HEK293T (cell line): ENCODE measurements at regions not wholly inside any gene's neighbourhood (a gene's known extent, or its start where the extent isn't known, plus 50 kb on each side); places are given as distances from the start of the nearest gene placed in this dataset.

Experiments
- CTCF ChIA-PET: fragments of 350-600 bp; formaldehyde crosslinking; extraction: SDS; loops from one replicate; lab custom pipeline; 2021; ENCODE audit warnings: antibody characterized with exemption, inconsistent platforms; lab: Yijun Ruan, JAX
- POLR2A ChIA-PET: fragments of 350-600 bp; formaldehyde crosslinking; extraction: SDS; loops from one replicate; lab custom pipeline; 2020; ENCODE audit warnings: antibody characterized with exemption, inconsistent platforms; lab: Yijun Ruan, JAX
- DNase-seq: peaks from one replicate; pipeline ENCODE4 v3.0.0; 2012; ENCODE audit warnings: mixed read lengths; ENCODE audit errors: extremely low spot score
- ARNT ChIP-seq: fragments of 450-650 bp; IDR thresholded peaks from 2 replicates; pipeline ENCODE4 v1.6.1; 2017; ENCODE audit warnings: mild to moderate bottlenecking
- BHLHE40 ChIP-seq: fragments of 450-650 bp; IDR thresholded peaks from 2 replicates; pipeline ENCODE4 v1.6.1; 2016; ENCODE audit warnings: mild to moderate bottlenecking, moderate library complexity, borderline replicate concordance
- CTBP1 ChIP-seq: fragments of 450-650 bp; IDR thresholded peaks from 2 replicates; pipeline ENCODE4 v1.6.1; 2016; ENCODE audit warnings: borderline replicate concordance
- ELF4 ChIP-seq: fragments of 450-650 bp; IDR thresholded peaks from 2 replicates; pipeline ENCODE4 v1.6.1; 2017; ENCODE audit warnings: antibody characterized with exemption
- FOXA1 ChIP-seq: fragments of 450-650 bp; IDR thresholded peaks from 2 replicates; pipeline ENCODE4 v1.6.1; 2016; ENCODE audit warnings: mild to moderate bottlenecking
- FOXK2 ChIP-seq: fragments of 450-650 bp; IDR thresholded peaks from 2 replicates; pipeline ENCODE4 v1.6.1; 2016; ENCODE audit warnings: mild to moderate bottlenecking
- FOXM1 ChIP-seq: fragments of 450-650 bp; IDR thresholded peaks from 2 replicates; pipeline ENCODE4 v1.6.1; 2017; ENCODE audit warnings: mild to moderate bottlenecking, borderline replicate concordance
- HDGF ChIP-seq: fragments of 450-650 bp; IDR thresholded peaks from 2 replicates; pipeline ENCODE4 v1.6.1; 2017; ENCODE audit warnings: antibody characterized with exemption, borderline replicate concordance
- L3MBTL2 ChIP-seq: fragments of 450-650 bp; conservative IDR thresholded peaks from 2 replicates; pipeline ENCODE4 v1.6.1; 2016; ENCODE audit warnings: mild to moderate bottlenecking
- LEF1 ChIP-seq: fragments of 450-650 bp; IDR thresholded peaks from 2 replicates; pipeline ENCODE4 v1.6.1; 2017; ENCODE audit warnings: mild to moderate bottlenecking, borderline replicate concordance
- NFRKB ChIP-seq: fragments of 450-650 bp; IDR thresholded peaks from 2 replicates; pipeline ENCODE4 v1.6.1; 2016; ENCODE audit warnings: mild to moderate bottlenecking, moderate library complexity
- PKNOX1 ChIP-seq: fragments of 450-650 bp; IDR thresholded peaks from 2 replicates; pipeline ENCODE4 v1.6.1; 2016
- SP1 ChIP-seq: fragments of 450-650 bp; IDR thresholded peaks from 2 replicates; pipeline ENCODE4 v1.6.1; 2017
- SUZ12 ChIP-seq: fragments of 450-650 bp; IDR thresholded peaks from 2 replicates; pipeline ENCODE4 v1.6.1; 2016; ENCODE audit warnings: mild to moderate bottlenecking
- TARDBP ChIP-seq: fragments of 450-650 bp; IDR thresholded peaks from 2 replicates; pipeline ENCODE4 v1.6.1; 2016
- ZNF384 ChIP-seq: fragments of 450-650 bp; IDR thresholded peaks from 2 replicates; pipeline ENCODE4 v1.6.1; 2016

- TF ChIP-seq PKNOX1 (no peak), ZNF384 (no peak), FOXA1 (no peak), SP1 (no peak), L3MBTL2 (no peak), FOXM1 (no peak), LEF1 (no peak), SUZ12 (no peak), TARDBP (no peak), ELF4 (no peak), HDGF (no peak), ARNT (no peak), FOXK2 (no peak), NFRKB (no peak), BHLHE40 (no peak), CTBP1 (no peak)
- POLR2A ChIA-PET: no interaction called here
- CTCF ChIA-PET: no interaction called here
- no peak for DNase-seq
These were observed 369.5 kb upstream of the PHF14 start for GRCh38 chr7:10604128-10604527.

- ChIA-PET CTCF (no interaction called here), POLR2A (no interaction called here)
- no peak for TF ChIP-seq L3MBTL2
- no peak for TF ChIP-seq ZNF384
- no peak for TF ChIP-seq NFRKB
- no peak for TF ChIP-seq BHLHE40
- no peak for TF ChIP-seq TARDBP
- no peak for TF ChIP-seq FOXM1
- no peak for TF ChIP-seq CTBP1
- no peak for TF ChIP-seq PKNOX1
- TF ChIP-seq SUZ12: no peak
- no peak for TF ChIP-seq FOXA1
- TF ChIP-seq LEF1: no peak
- no peak for TF ChIP-seq SP1
- TF ChIP-seq HDGF: no peak
- no peak for TF ChIP-seq ELF4
- TF ChIP-seq ARNT: no peak
- DNase-seq: no peak
These were observed 360.7 kb upstream of the PHF14 start for GRCh38 chr7:10612950-10613349.

GRCh38 chr7:10618953-10619352 is 354.7 kb upstream of the PHF14 start:
- TF ChIP-seq L3MBTL2: no peak
- no peak for TF ChIP-seq NFRKB
- TF ChIP-seq TARDBP: no peak
- TF ChIP-seq BHLHE40: no peak
- no peak for TF ChIP-seq FOXA1
- no peak for TF ChIP-seq SUZ12
- TF ChIP-seq CTBP1: no peak
- TF ChIP-seq ARNT: no peak
- no peak for TF ChIP-seq LEF1
- TF ChIP-seq HDGF: no peak
- no peak for TF ChIP-seq ZNF384
- TF ChIP-seq ELF4: no peak
- TF ChIP-seq FOXK2: no peak
- no peak for TF ChIP-seq SP1
- no peak for TF ChIP-seq PKNOX1
- TF ChIP-seq FOXM1: no peak
- no peak for DNase-seq
- CTCF ChIA-PET: no interaction called here
- POLR2A ChIA-PET: no interaction called here

- no peak for TF ChIP-seq BHLHE40
- TF ChIP-seq CTBP1: no peak
- no peak for TF ChIP-seq ARNT
- TF ChIP-seq PKNOX1: no peak
- TF ChIP-seq SUZ12: no peak
- no peak for TF ChIP-seq NFRKB
- TF ChIP-seq HDGF: no peak
- TF ChIP-seq ELF4: no peak
- no peak for TF ChIP-seq FOXA1
- TF ChIP-seq L3MBTL2: no peak
- no peak for TF ChIP-seq FOXK2
- no peak for TF ChIP-seq FOXM1
- no peak for TF ChIP-seq LEF1
- no peak for TF ChIP-seq SP1
- TF ChIP-seq ZNF384: no peak
- no peak for TF ChIP-seq TARDBP
- ChIA-PET CTCF (no interaction called here), POLR2A (no interaction called here)
- DNase-seq: no peak
These were observed 341.0 kb upstream of the PHF14 start for GRCh38 chr7:10632712-10633111.

GRCh38 chr7:10634239-10634638 is 339.4 kb upstream of the PHF14 start:
- no peak for DNase-seq
- CTCF ChIA-PET: no interaction called here
- POLR2A ChIA-PET: no interaction called here
- no peak for TF ChIP-seq SUZ12
- TF ChIP-seq ARNT: no peak
- no peak for TF ChIP-seq NFRKB
- no peak for TF ChIP-seq BHLHE40
- TF ChIP-seq FOXA1: no peak
- no peak for TF ChIP-seq ZNF384
- no peak for TF ChIP-seq ELF4
- no peak for TF ChIP-seq TARDBP
- TF ChIP-seq SP1: no peak
- TF ChIP-seq FOXM1: no peak
- TF ChIP-seq LEF1: no peak
- TF ChIP-seq FOXK2: no peak
- no peak for TF ChIP-seq HDGF
- no peak for TF ChIP-seq PKNOX1
- TF ChIP-seq CTBP1: no peak
- TF ChIP-seq L3MBTL2: no peak
